ENCODE measurements at regions not wholly inside any gene's neighbourhood (a gene's known extent, or its start where the extent isn't known, plus 50 kb on each side); places are given as distances from the start of the nearest gene placed in this dataset.

DNA sequence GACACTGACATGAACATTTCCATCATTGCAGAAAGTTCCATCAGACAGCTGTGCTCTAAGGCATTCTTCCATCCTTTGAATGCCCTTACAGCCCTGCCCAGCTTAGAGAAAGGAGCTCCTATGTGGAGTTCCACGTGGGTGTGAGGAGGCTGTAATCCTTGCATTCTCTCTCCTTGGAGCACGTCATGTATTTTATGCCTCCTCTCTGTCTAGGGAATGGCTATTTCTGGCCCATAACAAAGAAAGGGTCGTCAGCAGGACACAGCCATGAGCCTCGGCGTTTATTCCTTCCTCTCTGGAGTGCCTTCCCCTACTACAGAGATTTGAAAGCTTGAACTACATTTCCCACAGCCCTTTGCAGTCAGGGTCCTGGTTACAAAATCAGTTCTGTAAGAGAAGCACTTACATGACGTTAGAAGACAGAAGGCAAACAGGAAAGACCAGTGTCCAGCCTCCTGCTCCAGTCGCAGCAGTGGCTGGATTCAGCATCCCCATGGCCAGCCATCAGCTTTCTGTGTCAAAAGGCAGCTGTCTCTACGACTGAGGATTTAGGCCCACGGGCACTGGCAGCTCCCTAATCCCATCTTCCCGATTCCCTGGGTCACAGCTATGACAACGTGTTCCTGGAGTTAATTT is 234.9 kb downstream of the TFCP2L1 start:
- H3K27ac ChIP-seq (ENCODE audit: extremely low read length, insufficient read depth, low read length): no peak overlapping the region
- ATAC-seq: no peak
- in situ Hi-C loops (cut with HindIII; ENCODE audit: extremely low pct_ligation_motif_present, low pct_unique_long_range_greater_than_20kb): no loop called here
- H3K4me1 ChIP-seq (ENCODE audit: insufficient read depth, low read length): no peaks in the 10 kb centered on the region
- DNase-seq (ENCODE audit: low spot score): no peak
- H3K4me2 ChIP-seq (ENCODE audit: low read depth, low read length): no peak overlapping the region
- H2AFZ ChIP-seq (ENCODE audit: low read length): no peak overlapping the region
- TF ChIP-seq ZFP41 (CRISPR knock-in tag; IDR thresholded peaks at IDR 0.05; ENCODE audit: borderline replicate concordance): no peak
- TF ChIP-seq THAP11 (CRISPR knock-in tag; IDR thresholded peaks at IDR 0.05): 0 out of 2 replicates have a peak, but pooled peaks have one; percentile 39
- H3K4me3 ChIP-seq (replicated peaks in 1 of 3; ENCODE audit: insufficient read depth in 1 of 3, low read depth in 2 of 3, low read length in 3 of 3): no peak overlapping the region
- H3K9ac ChIP-seq (ENCODE audit: insufficient read depth, low read depth, low read length): no peak overlapping the region
- no TSS peak for BruUV-seq (replicated peaks)
- intact Hi-C loops (cut with micrococcal nuclease; ENCODE audit: unreplicated experiment): no loop called here
- CTCF ChIA-PET (ENCODE audit: low intra/inter-chr PET ratio, low total read pairs): no interaction called here
- peaks cover 10 to 39% of the 10 kb centered on the region in 2 experiments for H3K27me3 ChIP-seq (ENCODE audit: control insufficient read depth in 1 of 2, insufficient read depth in 2 of 2, low read length in 2 of 2)
- H3K79me2 ChIP-seq (ENCODE audit: insufficient read depth, low read length): no peaks in the 10 kb centered on the region
- no peaks in the 10 kb centered on the region for H3K36me3 ChIP-seq (replicated peaks in 1 of 2; ENCODE audit: control insufficient read depth in 1 of 2, insufficient read depth in 2 of 2, low read length in 2 of 2)
- POLR2A ChIA-PET: no interaction called here
- FAIRE-seq: no peak
- 0 out of 2 replicates have a peak, but pooled peaks cover 4% of the 10 kb centered on the region for H3K9me3 ChIP-seq (ENCODE audit: low read length)
- H4K20me1 ChIP-seq (ENCODE audit: insufficient read depth, low read length): no peaks in the 10 kb centered on the region; the same call in 1 of the 2 replicates
- 2% methylated on average over 11 of the region's 11 CpGs for WGBS (ENCODE audit: low lambda C conversion rate)

DNA sequence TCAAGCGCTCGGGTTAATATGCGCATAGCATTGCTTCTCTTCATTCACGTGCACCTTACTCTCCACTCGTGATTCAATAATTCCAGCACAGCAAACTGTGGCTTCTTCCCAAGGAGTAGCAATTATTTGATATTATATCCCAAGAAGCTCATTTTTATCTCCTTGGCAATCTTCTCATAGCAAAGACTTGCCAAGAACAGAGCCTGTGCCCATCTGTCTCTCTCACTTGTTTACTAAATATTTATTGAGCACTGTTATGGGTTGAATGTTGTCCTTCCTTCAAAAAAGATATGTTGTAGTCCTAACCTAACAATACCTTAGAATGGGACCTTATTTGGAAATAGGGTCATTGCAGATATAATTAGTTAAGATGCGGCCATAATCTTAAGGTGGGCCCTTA is 233.7 kb downstream of the TFCP2L1 start:
- H3K27ac ChIP-seq (ENCODE audit: extremely low read length, insufficient read depth, low read length): no peak overlapping the region
- TF ChIP-seq MAX (IDR thresholded peaks at IDR 0.05): no peak
- TF ChIP-seq ARNTL (CRISPR knock-in tag; IDR thresholded peaks at IDR 0.05): no peak
- TF ChIP-seq ZEB1 (IDR thresholded peaks at IDR 0.05; ENCODE audit: insufficient replicate concordance, low read depth): no peak
- TF ChIP-seq MNT (IDR thresholded peaks at IDR 0.05): no peak
- TF ChIP-seq KDM5A (IDR thresholded peaks at IDR 0.05; ENCODE audit: borderline replicate concordance, low read length): no peak
- no peak for TF ChIP-seq MED13 (CRISPR knock-in tag; IDR thresholded peaks at IDR 0.05)
- TF ChIP-seq, protein P1, sequence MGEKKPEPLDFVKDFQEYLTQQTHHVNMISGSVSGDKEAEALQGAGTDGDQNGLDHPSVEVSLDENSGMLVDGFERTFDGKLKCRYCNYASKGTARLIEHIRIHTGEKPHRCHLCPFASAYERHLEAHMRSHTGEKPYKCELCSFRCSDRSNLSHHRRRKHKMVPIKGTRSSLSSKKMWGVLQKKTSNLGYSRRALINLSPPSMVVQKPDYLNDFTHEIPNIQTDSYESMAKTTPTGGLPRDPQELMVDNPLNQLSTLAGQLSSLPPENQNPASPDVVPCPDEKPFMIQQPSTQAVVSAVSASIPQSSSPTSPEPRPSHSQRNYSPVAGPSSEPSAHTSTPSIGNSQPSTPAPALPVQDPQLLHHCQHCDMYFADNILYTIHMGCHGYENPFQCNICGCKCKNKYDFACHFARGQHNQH (CRISPR knock-in tag; IDR thresholded peaks at IDR 0.05): no peak
- TF ChIP-seq JUND (CRISPR knock-in tag; IDR thresholded peaks at IDR 0.05): no peak
- no peak for TF ChIP-seq ZNF563 (CRISPR knock-in tag; IDR thresholded peaks at IDR 0.05)
- no peak for TF ChIP-seq ZNF607 (CRISPR knock-in tag; IDR thresholded peaks at IDR 0.05; ENCODE audit: borderline replicate concordance)
- H3K9me3 ChIP-seq (ENCODE audit: low read length): 0 out of 2 replicates have a peak, but pooled peaks cover 4% of the 10 kb centered on the region
- H3K27me3 ChIP-seq (ENCODE audit: control insufficient read depth in 1 of 2, insufficient read depth in 2 of 2, low read length in 2 of 2): peaks cover 3 to 32% of the 10 kb centered on the region in 2 experiments; a peak in 3 of 5 replicates
- ChIA-PET CTCF (ENCODE audit: low intra/inter-chr PET ratio, low total read pairs) (no interaction called here), POLR2A (no interaction called here)
- H3K36me3 ChIP-seq (replicated peaks in 1 of 2; ENCODE audit: control insufficient read depth in 1 of 2, insufficient read depth in 2 of 2, low read length in 2 of 2): no peaks in the 10 kb centered on the region
- H3K4me1 ChIP-seq (ENCODE audit: insufficient read depth, low read length): no peaks in the 10 kb centered on the region
- no peak overlapping the region for H2AFZ ChIP-seq (ENCODE audit: low read length)
- in situ Hi-C loops (cut with HindIII; ENCODE audit: extremely low pct_ligation_motif_present, low pct_unique_long_range_greater_than_20kb): no loop called here
- no peaks in the 10 kb centered on the region for H4K20me1 ChIP-seq (ENCODE audit: insufficient read depth, low read length)
- no peak overlapping the region for H3K9ac ChIP-seq (ENCODE audit: insufficient read depth, low read depth, low read length)
- no peak for DNase-seq (ENCODE audit: low spot score)
- no peaks in the 10 kb centered on the region for H3K79me2 ChIP-seq (ENCODE audit: insufficient read depth, low read length)
- WGBS (ENCODE audit: low lambda C conversion rate): 44% methylated on average over 6 of the region's 6 CpGs
- H3K4me2 ChIP-seq (ENCODE audit: low read depth, low read length): no peak overlapping the region
- no peak overlapping the region for H3K4me3 ChIP-seq (replicated peaks in 1 of 3; ENCODE audit: insufficient read depth in 1 of 3, low read depth in 2 of 3, low read length in 3 of 3)
- no TSS peak for BruUV-seq (replicated peaks)
- no peak for FAIRE-seq
- intact Hi-C loops (cut with micrococcal nuclease; ENCODE audit: unreplicated experiment): no loop called here
- no peak for ATAC-seq

Data from HepG2 (cell line).